Transverse colon (tissue), 3 donors: ENCODE measurements at regions not wholly inside any gene's neighbourhood (a gene's known extent, or its start where the extent isn't known, plus 50 kb on each side); places are given as distances from the start of the nearest gene placed in this dataset.

Experiments used
- CTCF ChIP-seq, 5 experiments: fragments of 200-600 bp in 3 of 5; fragments of 450-650 bp in 2 of 5; sonication (generic) in 3 of 5; IDR thresholded peaks; 1 replicate in 2 of 5; 2 replicates in 3 of 5; pipeline ENCODE4 v1.5.1; 2016 to 2017; ENCODE audit warnings: antibody characterized with exemption in 5 of 5, inconsistent platforms in 3 of 5, mild to moderate bottlenecking in 2 of 5, moderate library complexity in 1 of 5
- POLR2A ChIP-seq: fragments of 450-650 bp; IDR thresholded peaks from one replicate; pipeline ENCODE4 v1.6.1; 2016; ENCODE audit warnings: antibody characterized with exemption, mild to moderate bottlenecking, moderate library complexity

DNA sequence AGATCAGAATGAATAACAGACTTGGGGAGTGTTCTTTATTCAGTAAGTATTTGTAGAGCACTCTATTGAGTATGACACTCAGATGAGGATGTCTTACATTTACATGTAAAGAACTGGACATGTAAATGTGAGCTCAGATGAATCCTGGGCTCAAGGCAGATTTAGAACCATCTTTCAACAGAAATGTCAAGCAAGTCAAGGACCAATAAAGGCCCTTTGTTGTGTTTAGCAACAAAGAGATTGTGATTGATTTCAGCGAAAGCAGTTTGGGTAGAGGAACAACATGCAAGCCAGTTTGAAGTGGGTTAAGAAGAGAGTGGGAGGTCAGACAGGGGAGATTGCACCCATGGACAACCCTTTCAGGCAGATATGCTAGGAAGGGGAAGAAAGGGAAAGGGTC lies 194.2 kb upstream of the DNAJC19 start:
- no peak for TF ChIP-seq POLR2A
- no peak for TF ChIP-seq CTCF (IDR thresholded peaks at IDR 0.05)
